ENCODE measurements at regions not wholly inside any gene's neighbourhood (a gene's known extent, or its start where the extent isn't known, plus 50 kb on each side); places are given as distances from the start of the nearest gene placed in this dataset.

GRCh38 chr3:24623657-24624056 lies 129.0 kb upstream of the THRB start:
- Histone ChIP-seq H3K9me3 (ENCODE audit: insufficient read depth, low read depth, low read length) (peaks cover 17% of the 10 kb centered on the region), H3K4me3 (ENCODE audit: low read length) (no peak overlapping the region), H3K27ac (ENCODE audit: low read length) (no peak overlapping the region)

GRCh38 chr3:24624938-24625681 lies 130.5 kb upstream of the THRB start:
- H3K9ac ChIP-seq (ENCODE audit: low read depth, low read length): no peak overlapping the region
- H3K36me3 ChIP-seq (ENCODE audit: insufficient read depth, low read depth, low read length): no peaks in the 10 kb centered on the region
- H3K4me1 ChIP-seq (ENCODE audit: insufficient read depth, low read length): no peaks in the 10 kb centered on the region; the same call in 1 of the 2 replicates
- H3K27ac ChIP-seq (ENCODE audit: low read length): no peak overlapping the region
- peaks cover 17% of the 10 kb centered on the region for H3K9me3 ChIP-seq (ENCODE audit: insufficient read depth, low read depth, low read length)
- H3K4me3 ChIP-seq (ENCODE audit: low read length): no peak overlapping the region
- H3K27me3 ChIP-seq (ENCODE audit: insufficient read depth, low read length): no peaks in the 10 kb centered on the region

More at GRCh38 chr3:24623657-24624056, 129.0 kb upstream of the THRB start:
- Histone ChIP-seq H3K9ac (ENCODE audit: low read depth, low read length) (no peak overlapping the region), H3K4me1 (ENCODE audit: insufficient read depth, low read length) (no peaks in the 10 kb centered on the region; the same call in 1 of the 2 replicates), H3K36me3 (ENCODE audit: insufficient read depth, low read depth, low read length) (no peaks in the 10 kb centered on the region), H3K27me3 (ENCODE audit: insufficient read depth, low read length) (no peaks in the 10 kb centered on the region)

- no peak overlapping the region for H3K9ac ChIP-seq (ENCODE audit: low read depth, low read length)
- H3K27ac ChIP-seq (ENCODE audit: low read length): no peak overlapping the region
- no peaks in the 10 kb centered on the region; the same call in 1 of the 2 replicates for H3K4me1 ChIP-seq (ENCODE audit: insufficient read depth, low read length)
- H3K36me3 ChIP-seq (ENCODE audit: insufficient read depth, low read depth, low read length): no peaks in the 10 kb centered on the region
- H3K27me3 ChIP-seq (ENCODE audit: insufficient read depth, low read length): no peaks in the 10 kb centered on the region
- H3K9me3 ChIP-seq (ENCODE audit: insufficient read depth, low read depth, low read length): peaks cover 17% of the 10 kb centered on the region
- no peak overlapping the region for H3K4me3 ChIP-seq (ENCODE audit: low read length)
Observed at GRCh38 chr3:24628523-24629258, 134.0 kb upstream of the THRB start.

- Histone ChIP-seq H3K9ac (ENCODE audit: low read depth, low read length) (no peak overlapping the region), H3K4me3 (ENCODE audit: low read length) (no peak overlapping the region), H3K9me3 (ENCODE audit: insufficient read depth, low read depth, low read length) (peaks cover 3% of the 10 kb centered on the region; the same call in 1 of the 2 replicates), H3K27ac (ENCODE audit: low read length) (no peak overlapping the region), H3K4me1 (ENCODE audit: insufficient read depth, low read length) (no peaks in the 10 kb centered on the region), H3K36me3 (ENCODE audit: insufficient read depth, low read depth, low read length) (no peaks in the 10 kb centered on the region), H3K27me3 (ENCODE audit: insufficient read depth, low read length) (no peaks in the 10 kb centered on the region)
Observed at GRCh38 chr3:24631481-24631880, 136.8 kb upstream of the THRB start.

GRCh38 chr3:24639061-24639460 lies 144.4 kb upstream of the THRB start:
- no peak overlapping the region for H3K4me3 ChIP-seq (ENCODE audit: low read length)

GRCh38 chr3:24639481-24640329 lies 145.1 kb upstream of the THRB start:
- Histone ChIP-seq H3K36me3 (ENCODE audit: insufficient read depth, low read depth, low read length) (no peaks in the 10 kb centered on the region), H3K4me3 (ENCODE audit: low read length) (no peak overlapping the region), H3K9me3 (ENCODE audit: insufficient read depth, low read depth, low read length) (no peaks in the 10 kb centered on the region), H3K4me1 (ENCODE audit: insufficient read depth, low read length) (peaks cover 6% of the 10 kb centered on the region; the same call in 1 of the 2 replicates), H3K9ac (ENCODE audit: low read depth, low read length) (no peak overlapping the region), H3K27me3 (ENCODE audit: insufficient read depth, low read length) (no peaks in the 10 kb centered on the region), H3K27ac (ENCODE audit: low read length) (no peak overlapping the region)

More at GRCh38 chr3:24639061-24639460, 144.4 kb upstream of the THRB start:
- H3K9me3 ChIP-seq (ENCODE audit: insufficient read depth, low read depth, low read length): no peaks in the 10 kb centered on the region
- H3K9ac ChIP-seq (ENCODE audit: low read depth, low read length): no peak overlapping the region
- H3K4me1 ChIP-seq (ENCODE audit: insufficient read depth, low read length): peaks cover 6% of the 10 kb centered on the region; the same call in 1 of the 2 replicates
- H3K27ac ChIP-seq (ENCODE audit: low read length): no peak overlapping the region
- H3K27me3 ChIP-seq (ENCODE audit: insufficient read depth, low read length): no peaks in the 10 kb centered on the region
- H3K36me3 ChIP-seq (ENCODE audit: insufficient read depth, low read depth, low read length): no peaks in the 10 kb centered on the region

- Histone ChIP-seq H3K9ac (ENCODE audit: low read depth, low read length) (no peak overlapping the region), H3K4me3 (ENCODE audit: low read length) (no peak overlapping the region), H3K27me3 (ENCODE audit: insufficient read depth, low read length) (no peaks in the 10 kb centered on the region), H3K36me3 (ENCODE audit: insufficient read depth, low read depth, low read length) (no peaks in the 10 kb centered on the region), H3K9me3 (ENCODE audit: insufficient read depth, low read depth, low read length) (no peaks in the 10 kb centered on the region), H3K27ac (ENCODE audit: low read length) (no peak overlapping the region), H3K4me1 (ENCODE audit: insufficient read depth, low read length) (peaks cover 6% of the 10 kb centered on the region; the same call in 1 of the 2 replicates)
Observed at GRCh38 chr3:24640330-24640877, 145.8 kb upstream of the THRB start.

- Histone ChIP-seq H3K27ac (ENCODE audit: low read length) (no peak overlapping the region), H3K36me3 (ENCODE audit: insufficient read depth, low read depth, low read length) (no peaks in the 10 kb centered on the region), H3K4me1 (ENCODE audit: insufficient read depth, low read length) (peaks cover 6% of the 10 kb centered on the region; the same call in 1 of the 2 replicates), H3K27me3 (ENCODE audit: insufficient read depth, low read length) (no peaks in the 10 kb centered on the region), H3K9me3 (ENCODE audit: insufficient read depth, low read depth, low read length) (no peaks in the 10 kb centered on the region), H3K4me3 (ENCODE audit: low read length) (no peak overlapping the region), H3K9ac (ENCODE audit: low read depth, low read length) (no peak overlapping the region)
Observed at GRCh38 chr3:24641628-24642027, 147.0 kb upstream of the THRB start.

- no peak overlapping the region for H3K4me3 ChIP-seq (ENCODE audit: low read length)
- no peaks in the 10 kb centered on the region for H3K27me3 ChIP-seq (ENCODE audit: insufficient read depth, low read length)
- H3K4me1 ChIP-seq (ENCODE audit: insufficient read depth, low read length): peaks cover 6% of the 10 kb centered on the region; the same call in 1 of the 2 replicates
- H3K9me3 ChIP-seq (ENCODE audit: insufficient read depth, low read depth, low read length): no peaks in the 10 kb centered on the region
- H3K9ac ChIP-seq (ENCODE audit: low read depth, low read length): no peak overlapping the region
- H3K36me3 ChIP-seq (ENCODE audit: insufficient read depth, low read depth, low read length): no peaks in the 10 kb centered on the region
- no peak overlapping the region for H3K27ac ChIP-seq (ENCODE audit: low read length)
Observed at GRCh38 chr3:24645047-24645446, 150.4 kb upstream of the THRB start.

GRCh38 chr3:24646790-24647189 lies 152.1 kb upstream of the THRB start:
- Histone ChIP-seq H3K27ac (ENCODE audit: low read length) (no peak overlapping the region), H3K27me3 (ENCODE audit: insufficient read depth, low read length) (no peaks in the 10 kb centered on the region), H3K9ac (ENCODE audit: low read depth, low read length) (no peak overlapping the region)

GRCh38 chr3:24648063-24648462 lies 153.4 kb upstream of the THRB start:
- no peak overlapping the region for H3K9ac ChIP-seq (ENCODE audit: low read depth, low read length)
- H3K4me1 ChIP-seq (ENCODE audit: insufficient read depth, low read length): no peaks in the 10 kb centered on the region
- H3K4me3 ChIP-seq (ENCODE audit: low read length): no peak overlapping the region
- no peak overlapping the region for H3K27ac ChIP-seq (ENCODE audit: low read length)
- H3K36me3 ChIP-seq (ENCODE audit: insufficient read depth, low read depth, low read length): no peaks in the 10 kb centered on the region
- no peaks in the 10 kb centered on the region for H3K9me3 ChIP-seq (ENCODE audit: insufficient read depth, low read depth, low read length)
- H3K27me3 ChIP-seq (ENCODE audit: insufficient read depth, low read length): no peaks in the 10 kb centered on the region

More at GRCh38 chr3:24646790-24647189, 152.1 kb upstream of the THRB start:
- Histone ChIP-seq H3K4me3 (ENCODE audit: low read length) (no peak overlapping the region), H3K36me3 (ENCODE audit: insufficient read depth, low read depth, low read length) (no peaks in the 10 kb centered on the region), H3K9me3 (ENCODE audit: insufficient read depth, low read depth, low read length) (no peaks in the 10 kb centered on the region), H3K4me1 (ENCODE audit: insufficient read depth, low read length) (peaks cover 6% of the 10 kb centered on the region; the same call in 1 of the 2 replicates)
